Glutamatergic neuron (in vitro differentiated cells): ENCODE measurements at regions not wholly inside any gene's neighbourhood (a gene's known extent, or its start where the extent isn't known, plus 50 kb on each side); places are given as distances from the start of the nearest gene placed in this dataset.

Experiments used
- DNase-seq: peaks from one replicate; pipeline ENCODE4 v3.0.0; 2022
- H3K27ac Mint-ChIP-seq: one replicate; pipeline ENCODE4 v1.8.0; 2020; ENCODE audit warnings: mild to moderate bottlenecking, mixed read lengths, inconsistent platforms; ENCODE audit not compliant: unreplicated experiment
- H3K27me3 Mint-ChIP-seq: one replicate; pipeline ENCODE4 v1.8.0; 2020; ENCODE audit warnings: mild to moderate bottlenecking, moderate library complexity, mixed read lengths, inconsistent platforms; ENCODE audit not compliant: unreplicated experiment
- H3K36me3 Mint-ChIP-seq: one replicate; pipeline ENCODE4 v1.8.0; 2020; ENCODE audit warnings: mild to moderate bottlenecking, mixed read lengths, inconsistent platforms; ENCODE audit not compliant: unreplicated experiment
- H3K4me1 Mint-ChIP-seq: one replicate; pipeline ENCODE4 v1.8.0; 2020; ENCODE audit warnings: mild to moderate bottlenecking, low read depth, mixed read lengths, inconsistent platforms; ENCODE audit not compliant: unreplicated experiment
- H3K4me3 Mint-ChIP-seq: one replicate; pipeline ENCODE4 v1.8.0; 2020; ENCODE audit warnings: mild to moderate bottlenecking, mixed read lengths, inconsistent platforms; ENCODE audit not compliant: unreplicated experiment
- H3K9me3 Mint-ChIP-seq: one replicate; pipeline ENCODE4 v1.8.0; 2020; ENCODE audit warnings: mild to moderate bottlenecking, moderate library complexity, mixed read lengths, inconsistent platforms; ENCODE audit not compliant: unreplicated experiment
- TF ChIP-seq, protein P1 (sequence below): fragments of 200-600 bp; sonication (generic); IDR thresholded peaks from one replicate; pipeline ENCODE4 v1.5.0; 2021; ENCODE audit not compliant: partially characterized antibody, unreplicated experiment

DNA sequence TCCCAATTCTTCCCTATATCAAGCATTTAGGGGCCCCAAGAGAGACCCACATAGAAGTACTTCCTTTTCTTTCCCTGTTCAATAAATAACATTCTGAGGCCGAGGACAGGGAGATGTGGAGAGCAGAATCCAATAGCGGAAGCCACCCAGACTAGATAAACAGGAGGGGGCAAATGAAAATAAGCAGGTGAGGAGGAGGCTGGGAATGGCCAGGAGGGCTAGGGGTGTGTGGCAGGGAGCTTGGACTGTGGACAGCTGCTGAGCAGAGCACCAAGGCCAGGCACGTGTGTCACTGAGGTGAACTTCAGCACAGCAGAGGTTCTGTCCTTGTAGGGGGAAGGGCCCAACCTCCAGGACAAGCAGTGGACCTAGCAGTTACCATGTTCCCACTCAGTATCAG lies 339.2 kb downstream of the FOXA2 start:
- Mint-ChIP-seq H3K27ac (no peak overlapping the region), H3K27me3 (no peaks in the 10 kb centered on the region)
- TF ChIP-seq, protein P1, sequence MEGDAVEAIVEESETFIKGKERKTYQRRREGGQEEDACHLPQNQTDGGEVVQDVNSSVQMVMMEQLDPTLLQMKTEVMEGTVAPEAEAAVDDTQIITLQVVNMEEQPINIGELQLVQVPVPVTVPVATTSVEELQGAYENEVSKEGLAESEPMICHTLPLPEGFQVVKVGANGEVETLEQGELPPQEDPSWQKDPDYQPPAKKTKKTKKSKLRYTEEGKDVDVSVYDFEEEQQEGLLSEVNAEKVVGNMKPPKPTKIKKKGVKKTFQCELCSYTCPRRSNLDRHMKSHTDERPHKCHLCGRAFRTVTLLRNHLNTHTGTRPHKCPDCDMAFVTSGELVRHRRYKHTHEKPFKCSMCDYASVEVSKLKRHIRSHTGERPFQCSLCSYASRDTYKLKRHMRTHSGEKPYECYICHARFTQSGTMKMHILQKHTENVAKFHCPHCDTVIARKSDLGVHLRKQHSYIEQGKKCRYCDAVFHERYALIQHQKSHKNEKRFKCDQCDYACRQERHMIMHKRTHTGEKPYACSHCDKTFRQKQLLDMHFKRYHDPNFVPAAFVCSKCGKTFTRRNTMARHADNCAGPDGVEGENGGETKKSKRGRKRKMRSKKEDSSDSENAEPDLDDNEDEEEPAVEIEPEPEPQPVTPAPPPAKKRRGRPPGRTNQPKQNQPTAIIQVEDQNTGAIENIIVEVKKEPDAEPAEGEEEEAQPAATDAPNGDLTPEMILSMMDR = no peak

DNA sequence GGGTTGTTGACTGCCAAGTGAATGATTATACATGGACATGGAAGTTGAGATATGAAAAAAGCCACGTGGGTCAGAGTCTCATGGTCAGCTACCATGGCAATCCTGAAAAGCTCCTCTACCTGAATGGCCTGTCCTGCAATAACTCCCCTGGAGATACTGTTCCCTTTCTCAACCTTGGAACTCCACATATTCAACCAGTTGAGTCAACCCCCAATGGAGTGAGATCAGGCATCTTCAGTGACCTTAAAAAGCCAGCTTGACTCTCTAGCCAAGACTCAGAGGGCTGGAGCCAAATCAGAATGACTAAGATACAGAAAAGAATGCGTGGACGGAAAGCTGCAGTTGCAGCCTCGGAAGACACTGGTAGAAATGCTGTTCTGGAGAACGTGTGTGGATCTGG lies 341.3 kb downstream of the FOXA2 start:
- no peaks in the 10 kb centered on the region for H3K9me3 Mint-ChIP-seq
- H3K27me3 Mint-ChIP-seq = no peaks in the 10 kb centered on the region
- no peaks in the 10 kb centered on the region for H3K4me1 Mint-ChIP-seq
- TF ChIP-seq, protein P1 = no peak
- H3K36me3 Mint-ChIP-seq = no peaks in the 10 kb centered on the region
- H3K27ac Mint-ChIP-seq = no peak overlapping the region
- H3K4me3 Mint-ChIP-seq = no peak overlapping the region
- no peak for DNase-seq

More for the DNA sequence above, 339.2 kb downstream of the FOXA2 start:
- no peak overlapping the region for H3K4me3 Mint-ChIP-seq
- no peaks in the 10 kb centered on the region for H3K4me1 Mint-ChIP-seq
- DNase-seq = no peak
- H3K36me3 Mint-ChIP-seq = no peaks in the 10 kb centered on the region
- no peaks in the 10 kb centered on the region for H3K9me3 Mint-ChIP-seq

DNA sequence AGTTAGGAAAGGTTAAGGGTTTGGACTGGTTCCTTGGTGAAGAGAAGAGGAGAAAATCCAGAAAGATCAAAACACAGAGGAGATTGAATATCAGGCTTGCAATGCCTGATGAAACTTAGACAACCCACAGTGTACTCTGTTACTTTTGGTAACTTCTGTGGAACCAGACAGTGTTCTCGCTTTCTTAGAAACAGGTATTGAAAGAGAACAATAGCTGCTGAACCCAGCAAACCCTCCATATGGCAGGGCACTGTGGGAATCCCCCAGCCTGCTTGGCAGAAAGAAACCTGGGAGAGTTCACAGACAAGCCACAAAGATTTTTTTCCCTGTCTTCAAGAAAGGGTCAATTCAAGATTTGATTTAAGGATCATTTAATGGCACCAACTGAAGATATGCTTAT lies 342.8 kb downstream of the FOXA2 start:
- no peaks in the 10 kb centered on the region for H3K9me3 Mint-ChIP-seq
- no peak overlapping the region for H3K4me3 Mint-ChIP-seq
- H3K27ac Mint-ChIP-seq = no peak overlapping the region
- H3K27me3 Mint-ChIP-seq = no peaks in the 10 kb centered on the region
- no peaks in the 10 kb centered on the region for H3K4me1 Mint-ChIP-seq
- DNase-seq = no peak
- no peaks in the 10 kb centered on the region for H3K36me3 Mint-ChIP-seq
- TF ChIP-seq, protein P1 = no peak

DNA sequence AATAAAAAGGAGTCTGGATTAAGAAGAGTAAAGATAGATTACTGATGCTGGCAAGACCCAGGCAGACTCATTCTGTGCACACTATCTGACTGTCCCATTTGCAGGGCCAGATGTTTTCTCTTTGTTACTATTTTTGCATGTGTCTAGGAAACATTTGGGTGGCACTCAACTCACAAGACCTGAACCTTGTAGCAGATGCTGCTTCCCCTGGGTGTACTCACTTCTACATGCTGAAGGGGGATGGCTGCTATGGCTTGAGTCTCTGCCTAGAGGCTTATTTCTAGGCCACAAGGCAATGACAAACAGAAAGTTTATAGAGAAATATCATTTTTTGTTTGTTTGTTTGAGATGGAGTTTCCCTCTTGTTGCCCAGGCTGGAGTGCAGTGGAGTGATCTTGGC lies 351.4 kb downstream of the FOXA2 start:
- no peaks in the 10 kb centered on the region for H3K9me3 Mint-ChIP-seq
- TF ChIP-seq, protein P1 = no peak
- DNase-seq = no peak
- no peak overlapping the region for H3K27ac Mint-ChIP-seq
- H3K4me3 Mint-ChIP-seq = no peak overlapping the region
- peaks cover 14% of the 10 kb centered on the region for H3K4me1 Mint-ChIP-seq
- no peaks in the 10 kb centered on the region for H3K36me3 Mint-ChIP-seq
- no peaks in the 10 kb centered on the region for H3K27me3 Mint-ChIP-seq

DNA sequence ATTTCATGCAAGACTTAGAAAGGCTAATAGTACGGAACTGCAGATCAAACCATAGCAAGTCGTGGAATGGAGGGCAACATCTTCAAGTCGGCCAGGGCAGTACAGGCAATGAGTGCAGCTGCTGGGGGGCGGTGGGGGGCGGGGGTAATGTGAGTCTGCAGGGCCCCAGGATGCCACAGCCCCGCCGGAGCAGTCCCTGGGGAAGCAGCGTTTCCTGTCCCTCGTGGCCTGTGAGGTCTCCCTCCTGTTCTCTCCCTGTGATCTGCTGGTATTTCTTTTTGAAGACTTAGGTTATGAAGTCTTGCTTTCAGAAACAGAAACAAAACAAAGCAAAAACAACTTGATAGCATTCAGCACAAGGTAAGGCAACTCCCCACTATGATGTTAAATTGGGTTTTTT lies 351.9 kb downstream of the FOXA2 start:
- Mint-ChIP-seq H3K9me3 (no peaks in the 10 kb centered on the region), H3K27me3 (no peaks in the 10 kb centered on the region), H3K4me1 (peaks cover 14% of the 10 kb centered on the region), H3K4me3 (no peak overlapping the region), H3K27ac (no peak overlapping the region), H3K36me3 (no peaks in the 10 kb centered on the region)
- DNase-seq = no peak
- TF ChIP-seq, protein P1 = no peak
